ENCODE measurements at regions not wholly inside any gene's neighbourhood (a gene's known extent, or its start where the extent isn't known, plus 50 kb on each side); places are given as distances from the start of the nearest gene placed in this dataset.

DNA sequence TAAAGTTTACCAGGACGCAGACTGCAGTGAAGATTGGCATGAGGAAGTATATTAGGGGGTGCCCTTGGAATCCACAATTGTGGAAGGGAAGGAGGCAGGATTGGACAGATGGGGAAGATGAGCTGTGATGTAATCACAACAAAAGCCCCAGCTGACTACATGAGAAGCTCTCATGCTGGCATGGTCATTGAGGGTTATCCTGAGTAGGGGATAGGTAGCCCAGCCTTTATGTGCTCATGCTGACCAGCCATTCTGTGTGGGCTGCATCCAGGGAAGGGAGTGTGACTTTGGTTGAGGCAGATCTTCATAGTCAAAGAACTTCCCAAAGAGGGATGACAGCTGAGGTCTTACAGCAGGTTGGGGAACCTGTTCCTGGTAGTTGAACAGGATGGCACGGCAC is 52.0 kb upstream of the RANBP6 start (continued):
- TF ChIP-seq ZNF529 (tag by site-specific recombination; IDR thresholded peaks at IDR 0.05; ENCODE audit: insufficient replicate concordance) (no peak), SCRT1 (tag by site-specific recombination; IDR thresholded peaks at IDR 0.05; ENCODE audit: borderline replicate concordance) (no peak), ZNF596 (tag by site-specific recombination; IDR thresholded peaks at IDR 0.05) (no peak), ZNF658 (tag by site-specific recombination; IDR thresholded peaks at IDR 0.05) (no peak), SETDB1 (IDR thresholded peaks at IDR 0.05; ENCODE audit: insufficient read length, low read length) (no peak)
- TF ChIP-seq, protein P1, sequence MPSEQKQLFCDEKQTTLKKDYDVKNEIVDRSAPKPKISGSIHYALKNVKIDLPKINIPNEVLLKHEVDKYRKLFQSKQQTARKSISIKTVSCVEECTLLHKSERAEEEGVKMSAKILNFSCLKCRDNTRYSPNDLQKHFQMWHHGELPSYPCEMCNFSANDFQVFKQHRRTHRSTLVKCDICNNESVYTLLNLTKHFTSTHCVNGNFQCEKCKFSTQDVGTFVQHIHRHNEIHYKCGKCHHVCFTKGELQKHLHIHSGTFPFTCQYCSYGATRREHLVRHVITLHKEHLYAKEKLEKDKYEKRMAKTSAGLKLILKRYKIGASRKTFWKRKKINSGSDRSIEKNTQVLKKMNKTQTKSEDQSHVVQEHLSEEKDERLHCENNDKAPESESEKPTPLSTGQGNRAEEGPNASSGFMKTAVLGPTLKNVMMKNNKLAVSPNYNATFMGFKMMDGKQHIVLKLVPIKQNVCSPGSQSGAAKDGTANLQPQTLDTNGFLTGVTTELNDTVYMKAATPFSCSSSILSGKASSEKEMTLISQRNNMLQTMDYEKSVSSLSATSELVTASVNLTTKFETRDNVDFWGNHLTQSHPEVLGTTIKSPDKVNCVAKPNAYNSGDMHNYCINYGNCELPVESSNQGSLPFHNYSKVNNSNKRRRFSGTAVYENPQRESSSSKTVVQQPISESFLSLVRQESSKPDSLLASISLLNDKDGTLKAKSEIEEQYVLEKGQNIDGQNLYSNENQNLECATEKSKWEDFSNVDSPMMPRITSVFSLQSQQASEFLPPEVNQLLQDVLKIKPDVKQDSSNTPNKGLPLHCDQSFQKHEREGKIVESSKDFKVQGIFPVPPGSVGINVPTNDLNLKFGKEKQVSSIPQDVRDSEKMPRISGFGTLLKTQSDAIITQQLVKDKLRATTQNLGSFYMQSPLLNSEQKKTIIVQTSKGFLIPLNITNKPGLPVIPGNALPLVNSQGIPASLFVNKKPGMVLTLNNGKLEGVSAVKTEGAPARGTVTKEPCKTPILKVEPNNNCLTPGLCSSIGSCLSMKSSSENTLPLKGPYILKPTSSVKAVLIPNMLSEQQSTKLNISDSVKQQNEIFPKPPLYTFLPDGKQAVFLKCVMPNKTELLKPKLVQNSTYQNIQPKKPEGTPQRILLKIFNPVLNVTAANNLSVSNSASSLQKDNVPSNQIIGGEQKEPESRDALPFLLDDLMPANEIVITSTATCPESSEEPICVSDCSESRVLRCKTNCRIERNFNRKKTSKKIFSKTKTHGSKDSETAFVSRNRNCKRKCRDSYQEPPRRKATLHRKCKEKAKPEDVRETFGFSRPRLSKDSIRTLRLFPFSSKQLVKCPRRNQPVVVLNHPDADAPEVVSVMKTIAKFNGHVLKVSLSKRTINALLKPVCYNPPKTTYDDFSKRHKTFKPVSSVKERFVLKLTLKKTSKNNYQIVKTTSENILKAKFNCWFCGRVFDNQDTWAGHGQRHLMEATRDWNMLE (tag by site-specific recombination; conservative IDR thresholded peaks at IDR 0.05; ENCODE audit: low read depth) = no peak
- TF ChIP-seq, protein P2, sequence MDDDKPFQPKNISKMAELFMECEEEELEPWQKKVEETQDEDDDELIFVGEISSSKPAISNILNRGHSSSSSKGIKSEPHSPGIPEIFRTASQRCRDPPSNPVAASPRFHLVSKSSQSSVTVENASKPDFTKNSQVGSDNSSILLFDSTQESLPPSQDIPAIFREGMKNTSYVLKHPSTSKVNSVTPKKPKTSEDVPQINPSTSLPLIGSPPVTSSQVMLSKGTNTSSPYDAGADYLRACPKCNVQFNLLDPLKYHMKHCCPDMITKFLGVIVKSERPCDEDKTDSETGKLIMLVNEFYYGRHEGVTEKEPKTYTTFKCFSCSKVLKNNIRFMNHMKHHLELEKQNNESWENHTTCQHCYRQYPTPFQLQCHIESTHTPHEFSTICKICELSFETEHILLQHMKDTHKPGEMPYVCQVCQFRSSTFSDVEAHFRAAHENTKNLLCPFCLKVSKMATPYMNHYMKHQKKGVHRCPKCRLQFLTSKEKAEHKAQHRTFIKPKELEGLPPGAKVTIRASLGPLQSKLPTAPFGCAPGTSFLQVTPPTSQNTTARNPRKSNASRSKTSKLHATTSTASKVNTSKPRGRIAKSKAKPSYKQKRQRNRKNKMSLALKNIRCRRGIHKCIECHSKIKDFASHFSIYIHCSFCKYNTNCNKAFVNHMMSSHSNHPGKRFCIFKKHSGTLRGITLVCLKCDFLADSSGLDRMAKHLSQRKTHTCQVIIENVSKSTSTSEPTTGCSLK (tag by site-specific recombination; IDR thresholded peaks at IDR 0.05) = no peak
